ENCODE measurements at regions not wholly inside any gene's neighbourhood (a gene's known extent, or its start where the extent isn't known, plus 50 kb on each side); places are given as distances from the start of the nearest gene placed in this dataset.

DNA sequence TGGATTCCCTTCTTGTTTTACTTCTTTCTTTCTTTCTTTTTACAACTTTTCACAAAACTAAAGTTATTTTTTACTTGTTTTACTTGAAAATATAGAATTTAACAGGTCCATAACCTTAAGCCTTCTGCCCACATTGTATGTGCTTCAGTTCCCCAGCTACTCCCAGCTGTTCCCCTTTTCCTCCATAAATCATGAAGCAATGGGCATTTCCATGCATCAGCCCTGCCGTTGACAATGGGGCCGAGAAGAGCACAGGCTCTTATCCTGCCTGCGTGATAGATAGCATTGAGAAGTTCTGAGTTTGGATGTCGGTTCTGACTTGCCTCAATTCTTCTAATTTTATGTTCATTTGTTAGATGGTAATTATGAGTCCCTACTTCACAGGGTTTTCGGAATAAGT is 583.8 kb downstream of the CDH26 start:
- Histone ChIP-seq H3K23ac (ENCODE audit: low read length) (no peak overlapping the region), H2AFZ (ENCODE audit: insufficient read depth, low read length, poor library complexity) (no peak overlapping the region), H2AK5ac (ENCODE audit: low read length) (no peak overlapping the region), H3K14ac (ENCODE audit: low read length) (no peak overlapping the region), H3K4me3 (ENCODE audit: low read depth, low read length) (no peak overlapping the region), H3K27ac (ENCODE audit: low read depth, low read length) (no peak overlapping the region), H2BK120ac (ENCODE audit: insufficient read depth, low read length, poor library complexity) (no peak overlapping the region), H3K9ac (ENCODE audit: low read length) (no peak overlapping the region), H3K36me3 (ENCODE audit: control insufficient read depth in 1 of 2, insufficient read depth in 2 of 2, low read length in 2 of 2) (no peaks in the 10 kb centered on the region), H4K12ac (ENCODE audit: low read depth, low read length) (no peak overlapping the region), H2BK5ac (ENCODE audit: low read depth, low read length, poor library complexity) (no peak overlapping the region), H3K9me3 (ENCODE audit: insufficient read depth, low read depth, low read length) (no peaks in the 10 kb centered on the region), H3K4me2 (ENCODE audit: low read length) (no peak overlapping the region), H3K4me1 (ENCODE audit: control insufficient read depth in 1 of 2, insufficient read depth in 2 of 2, low read length in 2 of 2) (no peaks in the 10 kb centered on the region), H2BK12ac (ENCODE audit: low read length) (no peak overlapping the region), H3K18ac (ENCODE audit: low read length) (no peak overlapping the region), H4K8ac (ENCODE audit: low read depth, low read length) (no peak overlapping the region), H4K91ac (ENCODE audit: low read depth, low read length) (no peak overlapping the region), H3K4ac (ENCODE audit: low read depth, low read length) (no peak overlapping the region), H3K27me3 (ENCODE audit: insufficient read depth, low read length) (no peaks in the 10 kb centered on the region), H3K79me1 (ENCODE audit: low read length) (no peaks in the 10 kb centered on the region), H3K79me2 (ENCODE audit: control insufficient read depth, insufficient read depth, low read length, poor library complexity) (no peaks in the 10 kb centered on the region)
- WGBS (ENCODE audit: extremely low coverage, insufficient coverage, insufficient read length), result no CpG with 5 or more reads among the region's 5 CpGs
- DNase-seq, result no peak

DNA sequence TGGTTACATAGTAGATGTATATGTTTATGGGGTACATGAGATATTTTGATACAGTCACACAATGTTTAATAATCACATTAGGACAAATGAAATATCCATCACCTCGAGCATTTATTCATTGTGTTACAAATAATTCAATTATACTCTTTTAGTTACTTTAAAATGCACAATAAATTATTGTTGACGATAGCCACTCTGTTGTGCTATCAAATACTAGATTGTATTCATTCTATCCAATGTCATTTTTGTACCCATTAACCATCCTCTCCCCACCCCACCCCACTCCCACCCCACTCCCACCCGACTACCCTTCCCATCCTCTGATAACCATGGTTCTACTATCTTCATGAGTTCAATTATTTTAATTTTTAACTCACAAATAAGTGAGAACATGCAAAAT is 585.4 kb downstream of the CDH26 start:
- H2AK5ac ChIP-seq (ENCODE audit: low read length), result no peak overlapping the region
- no peaks in the 10 kb centered on the region for H3K79me1 ChIP-seq (ENCODE audit: low read length)
- no peak overlapping the region for H3K23ac ChIP-seq (ENCODE audit: low read length)
- H4K8ac ChIP-seq (ENCODE audit: low read depth, low read length), result no peak overlapping the region
- no peak for DNase-seq
- H3K18ac ChIP-seq (ENCODE audit: low read length), result no peak overlapping the region
- H2BK5ac ChIP-seq (ENCODE audit: low read depth, low read length, poor library complexity), result no peak overlapping the region
- no peaks in the 10 kb centered on the region for H3K9me3 ChIP-seq (ENCODE audit: insufficient read depth, low read depth, low read length)
- no peaks in the 10 kb centered on the region for H3K36me3 ChIP-seq (ENCODE audit: control insufficient read depth in 1 of 2, insufficient read depth in 2 of 2, low read length in 2 of 2)
- H3K14ac ChIP-seq (ENCODE audit: low read length), result no peak overlapping the region
- no peak overlapping the region for H3K4ac ChIP-seq (ENCODE audit: low read depth, low read length)
- WGBS (ENCODE audit: extremely low coverage, insufficient coverage, insufficient read length), result 100% methylated on average over 1 of the region's 3 CpGs
- H2AFZ ChIP-seq (ENCODE audit: insufficient read depth, low read length, poor library complexity), result no peak overlapping the region
- H3K27me3 ChIP-seq (ENCODE audit: insufficient read depth, low read length), result no peaks in the 10 kb centered on the region
- H3K4me2 ChIP-seq (ENCODE audit: low read length), result no peak overlapping the region
- H3K4me3 ChIP-seq (ENCODE audit: low read depth, low read length), result no peak overlapping the region
- no peaks in the 10 kb centered on the region for H3K4me1 ChIP-seq (ENCODE audit: control insufficient read depth in 1 of 2, insufficient read depth in 2 of 2, low read length in 2 of 2)
- H3K9ac ChIP-seq (ENCODE audit: low read length), result no peak overlapping the region
- no peaks in the 10 kb centered on the region for H3K79me2 ChIP-seq (ENCODE audit: control insufficient read depth, insufficient read depth, low read length, poor library complexity)
- no peak overlapping the region for H4K12ac ChIP-seq (ENCODE audit: low read depth, low read length)
- no peak overlapping the region for H2BK12ac ChIP-seq (ENCODE audit: low read length)
- H2BK120ac ChIP-seq (ENCODE audit: insufficient read depth, low read length, poor library complexity), result no peak overlapping the region
- no peak overlapping the region for H4K91ac ChIP-seq (ENCODE audit: low read depth, low read length)
- no peak overlapping the region for H3K27ac ChIP-seq (ENCODE audit: low read depth, low read length)

DNA sequence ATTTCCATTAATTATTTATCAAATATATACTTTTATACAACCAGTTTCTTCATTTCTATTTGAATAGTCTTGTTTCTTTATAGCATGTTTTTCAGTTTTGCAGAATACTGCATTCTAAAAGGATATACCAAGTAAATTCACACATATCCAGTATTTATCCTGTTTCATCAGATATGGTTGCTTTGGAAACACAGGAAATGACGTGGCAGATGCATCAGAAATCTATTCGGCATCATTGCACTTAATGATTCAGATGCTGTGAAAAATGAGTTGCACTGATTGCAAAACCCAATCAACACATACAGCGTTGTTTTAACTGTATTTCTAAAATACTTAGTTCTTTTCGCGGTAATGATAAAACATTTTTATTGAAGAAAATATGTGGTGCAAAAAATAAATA is 594.9 kb downstream of the CDH26 start:
- H3K9ac ChIP-seq (ENCODE audit: low read length), result no peak overlapping the region
- no peak overlapping the region for H3K18ac ChIP-seq (ENCODE audit: low read length)
- H4K91ac ChIP-seq (ENCODE audit: low read depth, low read length), result no peak overlapping the region
- H3K9me3 ChIP-seq (ENCODE audit: insufficient read depth, low read depth, low read length), result no peaks in the 10 kb centered on the region
- H2BK5ac ChIP-seq (ENCODE audit: low read depth, low read length, poor library complexity), result no peak overlapping the region
- H3K14ac ChIP-seq (ENCODE audit: low read length), result no peak overlapping the region
- H3K79me1 ChIP-seq (ENCODE audit: low read length), result no peaks in the 10 kb centered on the region
- no peaks in the 10 kb centered on the region for H3K4me1 ChIP-seq (ENCODE audit: control insufficient read depth in 1 of 2, insufficient read depth in 2 of 2, low read length in 2 of 2)
- H3K4me2 ChIP-seq (ENCODE audit: low read length), result no peak overlapping the region
- H2BK12ac ChIP-seq (ENCODE audit: low read length), result no peak overlapping the region
- DNase-seq, result no peak
- WGBS (ENCODE audit: extremely low coverage, insufficient coverage, insufficient read length), result no CpG with 5 or more reads among the region's 5 CpGs
- no peak overlapping the region for H3K4me3 ChIP-seq (ENCODE audit: low read depth, low read length)
- no peaks in the 10 kb centered on the region for H3K36me3 ChIP-seq (ENCODE audit: control insufficient read depth in 1 of 2, insufficient read depth in 2 of 2, low read length in 2 of 2)
- H3K4ac ChIP-seq (ENCODE audit: low read depth, low read length), result no peak overlapping the region
- H3K27me3 ChIP-seq (ENCODE audit: insufficient read depth, low read length), result no peaks in the 10 kb centered on the region
- no peak overlapping the region for H2BK120ac ChIP-seq (ENCODE audit: insufficient read depth, low read length, poor library complexity)
- H2AFZ ChIP-seq (ENCODE audit: insufficient read depth, low read length, poor library complexity), result no peak overlapping the region
- no peak overlapping the region for H4K8ac ChIP-seq (ENCODE audit: low read depth, low read length)
- H2AK5ac ChIP-seq (ENCODE audit: low read length), result no peak overlapping the region
- no peak overlapping the region for H4K12ac ChIP-seq (ENCODE audit: low read depth, low read length)
- H3K23ac ChIP-seq (ENCODE audit: low read length), result no peak overlapping the region
- H3K79me2 ChIP-seq (ENCODE audit: control insufficient read depth, insufficient read depth, low read length, poor library complexity), result no peaks in the 10 kb centered on the region
- no peak overlapping the region for H3K27ac ChIP-seq (ENCODE audit: low read depth, low read length)

DNA sequence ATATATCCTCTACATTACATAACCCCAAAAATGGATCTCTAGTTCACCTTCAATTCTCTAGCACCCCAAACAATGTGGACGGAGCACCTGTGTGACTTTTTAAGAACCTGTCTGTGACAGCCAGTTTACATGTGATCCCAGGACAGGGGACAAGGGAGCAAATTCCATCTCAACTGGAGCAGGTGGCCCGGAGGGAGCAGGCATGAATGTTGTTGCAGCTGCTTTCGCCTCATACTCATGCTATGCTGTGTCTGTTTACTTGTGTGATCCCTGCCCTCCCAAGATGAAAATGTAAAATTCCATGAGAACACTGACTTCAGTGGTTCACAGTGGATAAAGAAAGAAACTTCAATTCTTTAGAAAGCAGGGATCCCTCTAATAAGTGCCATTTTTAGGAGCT is 600.3 kb downstream of the CDH26 start:
- Histone ChIP-seq H4K12ac (ENCODE audit: low read depth, low read length) (no peak overlapping the region), H2BK120ac (ENCODE audit: insufficient read depth, low read length, poor library complexity) (no peak overlapping the region), H3K9ac (ENCODE audit: low read length) (no peak overlapping the region), H3K9me3 (ENCODE audit: insufficient read depth, low read depth, low read length) (peaks cover 2% of the 10 kb centered on the region), H3K27me3 (ENCODE audit: insufficient read depth, low read length) (no peaks in the 10 kb centered on the region), H3K4me1 (ENCODE audit: control insufficient read depth in 1 of 2, insufficient read depth in 2 of 2, low read length in 2 of 2) (no peaks in the 10 kb centered on the region), H2BK12ac (ENCODE audit: low read length) (no peak overlapping the region), H2BK5ac (ENCODE audit: low read depth, low read length, poor library complexity) (no peak overlapping the region), H3K27ac (ENCODE audit: low read depth, low read length) (no peak overlapping the region), H3K14ac (ENCODE audit: low read length) (no peak overlapping the region), H3K18ac (ENCODE audit: low read length) (no peak overlapping the region), H3K4ac (ENCODE audit: low read depth, low read length) (no peak overlapping the region), H3K79me2 (ENCODE audit: control insufficient read depth, insufficient read depth, low read length, poor library complexity) (no peaks in the 10 kb centered on the region), H3K23ac (ENCODE audit: low read length) (no peak overlapping the region), H3K79me1 (ENCODE audit: low read length) (no peaks in the 10 kb centered on the region), H3K36me3 (ENCODE audit: control insufficient read depth in 1 of 2, insufficient read depth in 2 of 2, low read length in 2 of 2) (no peaks in the 10 kb centered on the region), H4K91ac (ENCODE audit: low read depth, low read length) (no peak overlapping the region), H3K4me2 (ENCODE audit: low read length) (no peak overlapping the region), H2AFZ (ENCODE audit: insufficient read depth, low read length, poor library complexity) (no peak overlapping the region), H4K8ac (ENCODE audit: low read depth, low read length) (no peak overlapping the region), H3K4me3 (ENCODE audit: low read depth, low read length) (no peak overlapping the region), H2AK5ac (ENCODE audit: low read length) (no peak overlapping the region)
- WGBS (ENCODE audit: extremely low coverage, insufficient coverage, insufficient read length), result no CpG with 5 or more reads among the region's 3 CpGs
- DNase-seq, result no peak
